Esophagus (tissue), 2 donors: ENCODE measurements at regions not wholly inside any gene's neighbourhood (a gene's known extent, or its start where the extent isn't known, plus 50 kb on each side); places are given as distances from the start of the nearest gene placed in this dataset.
"Not testable (repeated sequence)": the region's sequence is repeated elsewhere in the genome, so short reads cannot be mapped to it uniquely, and the experiment has no call there.

Experiments
- H3K27ac ChIP-seq, 2 donors: one replicate each; pipeline ENCODE4 v1.5.1; 2013; ENCODE audit warnings: low read depth in 2 of 2, mild to moderate bottlenecking in 2 of 2, inconsistent platforms in 1 of 2, low read length in 1 of 2, moderate library complexity in 1 of 2
- H3K27me3 ChIP-seq, 2 donors: one replicate each; pipeline ENCODE4 v1.6.1; 2013; ENCODE audit warnings: low read length in 2 of 2, control low read depth in 1 of 2, mild to moderate bottlenecking in 1 of 2; ENCODE audit not compliant: insufficient read depth in 2 of 2, control insufficient read depth in 1 of 2
- H3K36me3 ChIP-seq, 2 donors: one replicate each; pipeline ENCODE4 v1.6.1; 2013; ENCODE audit warnings: low read length in 1 of 2; ENCODE audit not compliant: control insufficient read depth in 2 of 2, insufficient read depth in 2 of 2
- H3K4me1 ChIP-seq, 2 donors: one replicate each; pipeline ENCODE4 v1.6.1; 2013; ENCODE audit warnings: low read length in 1 of 2; ENCODE audit not compliant: control insufficient read depth in 2 of 2, insufficient read depth in 2 of 2
- H3K4me3 ChIP-seq, 2 donors: one replicate each; pipeline ENCODE4 v1.5.1; 2013; ENCODE audit warnings: low read length in 2 of 2, mild to moderate bottlenecking in 2 of 2, low read depth in 1 of 2, moderate library complexity in 1 of 2
- H3K9me3 ChIP-seq, 2 donors: one replicate each; pipeline ENCODE4 v1.6.1; 2013; ENCODE audit warnings: mild to moderate bottlenecking in 2 of 2, low read depth in 1 of 2, low read length in 1 of 2, moderate library complexity in 1 of 2; ENCODE audit not compliant: control insufficient read depth in 2 of 2, insufficient read depth in 1 of 2
- WGBS, 2 donors: extraction: QIAGEN DNeasy Blood & Tissue Kit; methylation state at CpG; one replicate each; pipeline ENCODE4 v1.1.7; 2013; 5-methylcytosine and 5-hydroxymethylcytosine counted together
- donor health status: healthy with polysubstance abuse.
- donor health status: Bipolar disorder and iron deficiency.

DNA sequence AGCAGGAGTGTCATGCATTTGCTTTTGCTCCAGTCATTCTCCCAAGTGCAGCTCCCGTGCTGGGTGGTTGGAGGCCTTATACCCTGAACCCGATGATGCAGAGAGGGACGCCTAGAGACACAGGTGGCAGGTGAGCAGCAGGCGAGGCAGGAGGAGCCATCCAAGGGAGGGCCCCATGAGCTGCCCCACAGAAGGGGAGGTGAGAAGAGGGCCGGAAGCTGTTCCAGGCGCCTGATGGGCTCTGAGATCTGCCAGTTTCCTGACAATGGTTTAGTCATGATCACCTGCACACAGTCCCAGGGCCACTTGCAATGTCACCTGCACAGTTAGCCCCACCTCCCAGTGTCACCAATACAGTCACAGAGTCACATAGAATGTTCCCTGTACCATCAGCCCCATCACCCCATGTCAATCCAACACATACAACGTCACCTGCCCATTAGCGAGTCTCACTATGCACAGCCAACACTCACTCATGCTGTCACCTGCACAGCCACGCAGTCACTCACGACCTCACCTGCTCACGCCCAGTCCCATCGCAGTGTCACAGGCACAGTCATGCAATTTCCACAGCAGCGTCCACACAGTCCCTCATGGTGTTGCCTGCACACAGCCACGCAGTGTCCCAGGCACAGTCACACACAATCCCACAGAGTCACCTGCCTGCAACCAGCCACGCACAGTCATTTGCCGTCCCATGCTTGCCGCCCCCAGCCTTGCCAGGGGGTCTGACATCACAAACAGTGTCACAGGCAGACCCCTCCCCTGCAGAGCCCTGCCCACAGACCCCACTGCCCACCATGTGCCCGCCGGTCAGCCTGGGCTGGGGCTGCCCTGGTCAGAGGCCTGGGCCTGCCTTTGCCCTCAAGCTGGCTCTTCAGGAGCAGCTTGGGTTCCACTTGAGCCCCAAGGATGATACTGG, 113.4 kb downstream of the LHX2 start:
- no peaks in the 10 kb centered on the region for H3K27me3 ChIP-seq
- H3K9me3 ChIP-seq, result peaks cover 3% of the 10 kb centered on the region in 2 donors
- H3K27ac ChIP-seq, result no peak overlapping the region
- H3K36me3 ChIP-seq, result no peaks in the 10 kb centered on the region
- H3K4me1 ChIP-seq, result no peaks in the 10 kb centered on the region
- 72 to 75% methylated on average over 19 of the region's 19 CpGs for WGBS, 2 donors
- no peak overlapping the region for H3K4me3 ChIP-seq

- Histone ChIP-seq H3K27me3 (no peaks in the 10 kb centered on the region), H3K4me3 (no peak overlapping the region), H3K4me1 (no peaks in the 10 kb centered on the region), H3K27ac (no peak overlapping the region), H3K36me3 (no peaks in the 10 kb centered on the region), H3K9me3 (peaks cover 3% of the 10 kb centered on the region in 2 donors)
- WGBS, 2 donors, result 33 to 41% methylated on average over 12 of the region's 12 CpGs
Observed at GRCh38 chr9:124125651-124125977, 114.0 kb downstream of the LHX2 start.

GRCh38 chr9:124126648-124127646, 115.4 kb downstream of the LHX2 start:
- H3K27me3 ChIP-seq, result no peaks in the 10 kb centered on the region
- peaks cover 0 to 2% of the 10 kb centered on the region in 2 donors for H3K9me3 ChIP-seq
- WGBS, 2 donors, result 30% methylated on average over 19 of the region's 19 CpGs
- H3K27ac ChIP-seq, result no peak overlapping the region
- no peaks in the 10 kb centered on the region for H3K4me1 ChIP-seq
- no peaks in the 10 kb centered on the region for H3K36me3 ChIP-seq
- H3K4me3 ChIP-seq, result no peak overlapping the region

- WGBS, 2 donors, result 71 to 79% methylated on average over 12 of the region's 12 CpGs
- H3K27ac ChIP-seq, result no peak overlapping the region
- no peaks in the 10 kb centered on the region for H3K4me1 ChIP-seq
- no peaks in the 10 kb centered on the region for H3K9me3 ChIP-seq
- H3K27me3 ChIP-seq, result no peaks in the 10 kb centered on the region
- no peaks in the 10 kb centered on the region for H3K36me3 ChIP-seq
- no peak overlapping the region for H3K4me3 ChIP-seq
Observed at GRCh38 chr9:124128568-124129166, 117.1 kb downstream of the LHX2 start.

GRCh38 chr9:124130277-124131075, 118.9 kb downstream of the LHX2 start:
- no peaks in the 10 kb centered on the region for H3K27me3 ChIP-seq
- no peaks in the 10 kb centered on the region for H3K36me3 ChIP-seq
- no peak overlapping the region for H3K27ac ChIP-seq
- no peaks in the 10 kb centered on the region for H3K4me1 ChIP-seq
- 72 to 80% methylated on average over 18 of the region's 18 CpGs for WGBS, 2 donors
- H3K9me3 ChIP-seq, result no peaks in the 10 kb centered on the region
- no peak overlapping the region for H3K4me3 ChIP-seq

DNA sequence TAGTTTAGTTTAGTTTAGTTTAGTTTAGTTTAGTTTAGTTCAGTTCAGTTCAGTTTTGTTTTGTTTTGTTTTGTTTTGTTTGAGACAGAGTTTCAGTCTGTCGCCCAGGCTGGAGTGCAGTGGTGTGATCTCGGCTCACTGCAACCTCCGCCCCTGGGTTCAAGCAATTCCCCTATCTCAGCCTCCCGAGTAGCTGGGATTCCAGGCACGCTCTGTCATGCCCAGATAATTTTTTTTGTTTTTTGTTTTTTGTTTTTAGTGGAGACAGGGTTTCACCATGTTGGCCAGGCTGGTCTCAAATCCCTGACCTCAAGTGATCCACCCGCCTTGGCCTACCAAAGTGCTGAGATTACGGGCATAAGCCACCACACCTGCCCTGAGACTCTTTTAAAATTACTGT, 120.0 kb downstream of the LHX2 start:
- not testable (repeated sequence) for H3K4me3 ChIP-seq, H3K4me1 ChIP-seq, H3K27me3 ChIP-seq, H3K36me3 ChIP-seq, H3K9me3 ChIP-seq, H3K27ac ChIP-seq
- 75 to 78% methylated on average over 7 of the region's 7 CpGs for WGBS, 2 donors

DNA sequence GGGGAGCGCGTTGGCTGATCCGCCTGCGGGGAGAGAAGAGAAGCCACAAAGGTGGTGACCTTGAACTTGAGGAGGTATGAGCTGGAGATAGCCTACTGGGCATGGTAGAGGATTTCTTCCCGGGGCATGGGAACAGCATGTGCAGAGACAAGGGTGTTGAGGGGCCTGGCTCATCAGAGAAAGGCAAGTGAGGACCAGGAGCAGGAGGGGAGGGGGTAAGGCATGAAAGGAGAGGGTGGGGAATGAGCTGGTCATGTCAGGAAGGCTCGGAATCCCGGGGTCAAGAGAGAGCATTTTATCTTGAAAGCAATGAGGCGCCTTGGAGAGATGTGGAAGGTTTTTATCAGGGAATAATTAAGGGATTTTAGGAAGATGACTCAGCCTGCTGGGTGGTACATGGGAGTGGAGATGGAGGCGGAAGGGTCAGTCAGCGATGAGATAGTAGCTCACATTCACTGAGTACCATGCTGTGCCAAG, 121.1 kb downstream of the LHX2 start:
- Histone ChIP-seq H3K27me3 (no peaks in the 10 kb centered on the region), H3K36me3 (no peaks in the 10 kb centered on the region), H3K9me3 (no peaks in the 10 kb centered on the region), H3K4me1 (no peaks in the 10 kb centered on the region), H3K4me3 (no peak overlapping the region), H3K27ac (no peak overlapping the region)
- WGBS, 2 donors, result 86% methylated on average over 10 of the region's 10 CpGs

GRCh38 chr9:124133727-124134126, 122.2 kb downstream of the LHX2 start:
- Histone ChIP-seq H3K4me3 (no peak overlapping the region), H3K27ac (no peak overlapping the region), H3K9me3 (no peaks in the 10 kb centered on the region), H3K36me3 (no peaks in the 10 kb centered on the region), H3K4me1 (no peaks in the 10 kb centered on the region), H3K27me3 (no peaks in the 10 kb centered on the region)
- WGBS, 2 donors, result 60 to 62% methylated on average over 6 of the region's 6 CpGs

DNA sequence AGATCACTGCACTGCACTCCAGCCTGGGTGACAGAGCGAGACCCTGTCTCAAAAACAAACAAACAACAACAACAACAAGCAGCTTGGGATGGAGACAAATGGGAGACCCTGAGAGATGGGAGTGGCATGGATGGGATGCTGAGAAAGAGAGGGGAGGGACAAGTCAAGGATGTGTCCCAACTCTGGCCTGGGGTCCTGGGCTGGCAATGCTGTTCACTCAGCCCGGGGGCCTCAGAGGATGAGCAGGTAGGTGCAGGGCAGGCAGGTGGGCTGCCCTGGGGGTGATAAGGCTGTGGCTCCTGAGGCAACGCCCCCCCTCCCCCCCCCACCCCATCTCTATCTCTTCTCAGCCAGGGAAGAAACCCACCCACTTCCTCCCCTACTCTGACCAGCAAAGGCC, 123.0 kb downstream of the LHX2 start:
- 64 to 93% methylated on average over 2 to 3 of the region's 3 CpGs for WGBS, 2 donors
- H3K36me3 ChIP-seq, result no peaks in the 10 kb centered on the region
- H3K4me1 ChIP-seq, result no peaks in the 10 kb centered on the region
- no peak overlapping the region for H3K27ac ChIP-seq
- H3K4me3 ChIP-seq, result no peak overlapping the region
- H3K27me3 ChIP-seq, result no peaks in the 10 kb centered on the region
- H3K9me3 ChIP-seq, result no peaks in the 10 kb centered on the region
